ENCODE measurements at regions not wholly inside any gene's neighbourhood (a gene's known extent, or its start where the extent isn't known, plus 50 kb on each side); places are given as distances from the start of the nearest gene placed in this dataset.
"Not testable (repeated sequence)": the region's sequence is repeated elsewhere in the genome, so short reads cannot be mapped to it uniquely, and the experiment has no call there.

DNA sequence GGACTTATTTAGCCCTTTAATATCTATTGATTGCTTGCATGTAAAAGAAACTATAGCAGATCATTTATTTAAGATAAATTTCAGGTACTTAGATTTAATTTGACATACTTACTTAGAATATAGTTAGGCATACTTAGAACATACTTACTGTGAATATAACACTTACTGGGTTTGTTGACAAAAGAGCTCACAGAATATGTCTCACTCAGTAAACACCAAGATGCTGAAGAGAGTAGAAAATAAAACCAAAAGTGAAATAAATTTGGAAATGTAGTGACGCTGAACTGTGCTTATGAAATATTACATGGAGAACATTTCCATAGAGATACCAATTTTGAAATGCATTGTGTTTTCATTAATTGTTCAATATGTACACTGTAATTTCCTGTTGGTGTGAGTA is 615.4 kb upstream of the MAN1A1 start:
- DNase-seq (ENCODE audit: low read depth in 2 of 2): no peak

DNA sequence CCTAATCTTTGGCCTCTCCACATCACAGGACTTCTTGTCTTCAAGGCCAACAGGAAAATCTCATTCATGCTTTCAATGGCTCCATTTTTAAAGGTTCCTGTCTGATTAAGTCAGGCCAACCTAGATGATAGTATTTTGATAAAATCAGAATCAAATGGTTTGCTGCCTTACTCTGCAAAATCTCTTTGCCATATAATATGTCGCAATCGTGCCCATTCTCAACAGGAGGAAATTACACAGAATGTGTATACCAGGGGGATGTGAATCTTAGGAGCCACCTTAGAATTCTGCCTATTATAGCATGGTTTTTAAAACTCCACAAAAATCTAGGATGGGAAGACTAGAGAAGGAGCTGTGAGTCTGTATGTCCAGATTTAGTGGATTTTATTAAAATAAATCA is 612.9 kb upstream of the MAN1A1 start:
- no peak for DNase-seq (ENCODE audit: low read depth in 2 of 2)

- DNase-seq (ENCODE audit: low read depth in 2 of 2): peak in 1 of 2 donors; percentile 16
Observed at GRCh38 chr6:119961450-119961849, 611.9 kb upstream of the MAN1A1 start.

DNA sequence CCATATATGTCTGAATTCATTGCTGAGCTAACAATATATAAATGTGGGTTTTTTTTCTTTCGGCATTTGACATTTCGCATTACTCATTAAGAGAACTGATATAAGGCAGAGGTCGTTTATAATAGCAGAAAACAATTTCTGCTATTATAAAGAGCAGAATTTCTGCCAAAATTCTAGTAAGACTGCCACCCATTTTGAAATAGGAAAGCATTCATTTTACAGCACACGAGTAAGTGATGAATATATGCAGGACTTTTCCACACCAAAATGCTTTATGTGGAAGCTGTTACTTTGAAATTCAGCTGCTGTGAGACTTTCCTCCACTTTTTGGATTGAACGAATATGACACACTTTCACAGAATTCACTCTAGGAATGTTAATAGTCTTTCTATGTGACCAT is 610.9 kb upstream of the MAN1A1 start:
- DNase-seq (ENCODE audit: low read depth in 2 of 2): no peak

DNA sequence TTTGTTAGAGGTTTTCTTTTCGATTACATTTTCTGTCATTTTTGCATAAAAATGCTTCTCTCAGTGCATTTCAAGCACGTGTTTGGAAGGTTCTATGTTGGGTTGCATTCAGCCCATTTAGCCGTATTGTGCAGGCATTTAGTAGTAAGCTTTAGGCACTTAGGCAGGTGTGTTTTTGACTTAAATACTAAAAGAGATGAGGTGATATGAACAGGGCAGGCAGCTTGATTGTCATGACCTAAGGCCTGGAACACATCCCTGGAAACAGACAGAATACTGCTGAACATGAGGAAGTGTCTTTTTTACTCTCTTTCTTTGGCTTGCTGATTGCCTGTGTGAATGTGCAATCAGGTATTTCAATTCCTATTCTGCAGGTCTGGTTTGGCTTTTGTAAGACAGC is 610.5 kb upstream of the MAN1A1 start:
- no peak for DNase-seq (ENCODE audit: low read depth in 2 of 2)

- no peak for DNase-seq (ENCODE audit: low read depth in 2 of 2)
Observed at GRCh38 chr6:119957195-119957594, 607.6 kb upstream of the MAN1A1 start.

GRCh38 chr6:119952696-119953095 is 603.1 kb upstream of the MAN1A1 start:
- DNase-seq (ENCODE audit: low read depth in 2 of 2): no peak

DNA sequence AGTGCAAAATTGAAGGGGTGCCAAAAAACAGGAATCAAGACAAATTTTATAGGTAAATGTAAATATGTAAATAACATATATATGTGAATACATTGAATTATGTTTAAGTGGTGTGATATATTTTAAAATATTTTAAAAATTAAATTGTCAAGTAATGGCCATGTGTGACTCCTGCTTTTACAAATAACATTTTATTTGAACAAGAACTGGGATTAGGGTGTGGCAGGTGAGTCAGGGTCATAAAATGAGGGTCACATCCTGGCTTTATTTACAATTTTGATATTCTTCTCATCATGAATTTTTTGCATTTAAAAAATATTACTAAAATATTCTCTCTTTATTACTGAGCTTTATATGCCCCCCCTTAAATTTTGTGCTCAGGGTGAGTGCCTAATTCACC is 601.1 kb upstream of the MAN1A1 start:
- DNase-seq (ENCODE audit: low read depth in 2 of 2): no peak

DNA sequence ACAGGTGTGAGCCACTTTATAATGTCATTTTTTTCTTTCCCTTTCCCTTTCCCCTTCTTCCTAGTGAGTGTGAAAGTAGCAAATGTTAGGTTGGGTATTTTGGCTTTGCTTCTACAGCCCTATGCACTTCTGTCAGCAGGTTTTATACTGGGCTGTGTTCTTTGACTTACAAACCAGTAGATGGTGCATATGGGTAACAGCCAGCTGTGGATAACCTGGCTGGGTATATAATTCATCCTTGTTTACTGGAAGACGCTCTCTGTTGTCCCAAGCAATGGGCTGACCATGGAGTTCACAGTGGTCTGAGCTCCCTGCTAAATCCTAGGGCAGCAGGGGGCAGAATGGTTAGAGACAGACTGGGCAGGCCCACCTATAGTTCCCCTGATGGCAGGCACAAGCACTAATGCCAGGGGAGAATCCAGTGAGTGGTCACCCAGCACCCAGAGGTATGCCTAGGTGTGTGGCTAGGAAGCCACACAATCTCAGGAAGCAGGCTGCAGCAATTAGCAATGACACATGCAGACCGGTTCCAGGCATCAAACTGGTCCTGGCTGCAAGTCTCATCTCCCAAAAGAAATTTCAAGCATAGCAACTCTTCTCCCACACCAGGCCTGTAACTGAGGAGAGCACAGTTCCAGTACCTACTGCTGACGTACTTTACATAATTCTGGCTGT is 592.7 kb upstream of the MAN1A1 start:
- DNase-seq (ENCODE audit: low read depth in 2 of 2): no peak

GRCh38 chr6:119938752-119939151 is 589.2 kb upstream of the MAN1A1 start:
- no peak for DNase-seq (ENCODE audit: low read depth in 2 of 2)

DNA sequence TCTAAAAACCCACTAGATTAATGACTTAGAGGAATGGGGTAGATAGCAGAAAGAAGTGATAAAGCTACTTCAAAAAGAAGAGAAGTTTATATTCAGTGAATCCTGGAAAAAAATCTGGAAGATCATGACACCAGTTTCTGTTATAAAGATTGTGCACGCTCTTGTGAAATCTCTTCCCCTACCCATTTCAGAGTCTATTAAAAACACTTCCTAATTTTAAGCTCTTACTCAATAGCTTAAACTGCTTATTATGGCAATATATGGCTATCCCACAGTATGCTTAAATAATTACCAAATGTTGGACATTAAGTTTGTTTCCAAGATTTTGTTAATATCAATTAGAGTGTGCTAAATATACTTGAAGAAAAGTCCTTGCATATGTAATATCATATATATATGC is 585.3 kb upstream of the MAN1A1 start:
- no peak for DNase-seq (ENCODE audit: low read depth in 2 of 2)

DNA sequence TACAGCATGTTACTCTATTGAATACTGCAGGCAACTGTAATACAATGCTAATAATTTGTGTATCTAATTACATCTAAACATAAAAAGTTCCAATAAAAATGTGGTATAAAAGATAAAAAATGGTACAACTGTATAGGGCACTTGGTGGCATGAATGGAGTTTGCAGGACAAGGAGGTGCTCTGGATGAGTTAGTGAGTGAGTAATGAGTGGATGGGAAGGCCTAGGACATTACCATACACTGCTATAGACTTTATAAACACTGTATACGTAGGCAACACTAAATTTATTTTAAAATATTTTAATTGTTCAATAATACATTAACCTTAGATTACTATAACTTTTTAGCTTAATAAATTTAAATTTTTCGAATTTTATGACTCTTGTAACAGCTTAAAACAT is 579.6 kb upstream of the MAN1A1 start:
- no peak for DNase-seq (ENCODE audit: low read depth in 2 of 2)

- DNase-seq (ENCODE audit: low read depth in 2 of 2): not testable (repeated sequence)
Observed at GRCh38 chr6:119924888-119925287, 575.3 kb upstream of the MAN1A1 start.

- DNase-seq (ENCODE audit: low read depth in 2 of 2): no peak
Observed at GRCh38 chr6:119922814-119923213, 573.3 kb upstream of the MAN1A1 start.

DNA sequence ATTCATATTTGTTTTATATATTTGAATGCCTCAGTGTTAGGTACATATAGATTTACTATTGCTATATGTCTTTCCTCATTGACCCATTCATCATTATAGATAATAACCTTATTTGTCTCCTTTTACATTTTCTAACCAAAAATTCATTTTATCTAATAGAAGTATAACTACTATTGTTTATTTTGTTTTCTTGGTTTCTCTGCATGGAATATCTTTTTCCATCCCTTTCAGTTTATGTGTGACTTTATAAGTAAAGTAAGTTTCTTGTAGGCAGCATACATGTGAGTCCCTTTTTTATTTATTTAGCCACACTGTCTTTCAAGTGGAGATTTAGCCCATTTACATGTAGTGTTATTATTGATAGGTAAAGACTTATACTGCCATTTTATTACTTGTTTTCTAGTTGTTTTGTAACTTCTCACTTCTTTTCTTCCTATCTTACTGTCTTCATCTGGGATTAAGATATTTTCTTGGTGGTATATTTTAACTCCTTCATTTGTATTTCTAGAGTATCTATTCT is 572.0 kb upstream of the MAN1A1 start:
- DNase-seq (ENCODE audit: low read depth in 2 of 2): no peak

- no peak for DNase-seq (ENCODE audit: low read depth in 2 of 2)
Observed at GRCh38 chr6:119917186-119917585, 567.6 kb upstream of the MAN1A1 start.

DNA sequence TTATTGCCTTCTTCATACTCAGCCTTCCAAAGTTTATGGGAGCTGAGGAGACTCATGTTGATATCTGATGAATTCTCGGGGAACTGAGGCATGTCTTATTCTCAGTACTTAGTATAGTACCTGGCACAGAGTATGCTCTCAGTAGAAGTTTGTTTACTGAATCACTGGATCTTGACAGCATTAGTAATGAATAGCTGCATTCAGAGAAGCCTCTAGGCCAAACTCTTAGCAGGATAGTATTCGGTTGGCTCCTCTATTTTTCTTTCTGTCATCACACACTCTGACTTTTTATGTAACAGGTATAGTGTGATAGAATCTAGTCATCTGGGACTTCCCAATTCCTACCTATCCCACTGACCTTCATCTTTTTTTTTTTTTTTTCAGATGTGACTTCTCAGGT is 566.4 kb upstream of the MAN1A1 start:
- no peak for DNase-seq (ENCODE audit: low read depth in 2 of 2)

- no peak for DNase-seq (ENCODE audit: low read depth in 2 of 2)
Observed at GRCh38 chr6:119908157-119908556, 558.6 kb upstream of the MAN1A1 start.

DNA sequence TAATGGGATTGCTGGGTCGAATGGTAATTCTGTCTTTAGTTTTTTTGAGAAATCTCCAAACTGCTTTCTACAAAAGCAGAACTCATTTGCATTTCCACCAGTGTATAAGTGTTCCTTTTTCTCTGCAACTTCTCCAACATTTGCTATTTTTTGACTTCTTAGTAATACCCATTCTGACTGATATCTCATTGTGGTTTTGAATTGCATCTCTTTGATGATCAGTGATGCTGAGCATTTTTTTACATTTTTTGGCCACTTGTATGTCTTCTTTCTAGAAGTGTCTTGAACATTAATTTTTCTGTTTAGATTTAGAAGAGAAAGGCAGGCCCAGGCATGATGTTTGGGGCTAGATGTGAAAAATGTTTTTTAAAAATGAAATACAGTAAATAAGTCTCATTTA is 553.1 kb upstream of the MAN1A1 start:
- DNase-seq (ENCODE audit: low read depth in 2 of 2): no peak

- DNase-seq (ENCODE audit: low read depth in 2 of 2): no peak
Observed at GRCh38 chr6:119896806-119897205, 547.2 kb upstream of the MAN1A1 start.

- DNase-seq (ENCODE audit: low read depth in 2 of 2): no peak
Observed at GRCh38 chr6:119895626-119896025, 546.1 kb upstream of the MAN1A1 start.

DNA sequence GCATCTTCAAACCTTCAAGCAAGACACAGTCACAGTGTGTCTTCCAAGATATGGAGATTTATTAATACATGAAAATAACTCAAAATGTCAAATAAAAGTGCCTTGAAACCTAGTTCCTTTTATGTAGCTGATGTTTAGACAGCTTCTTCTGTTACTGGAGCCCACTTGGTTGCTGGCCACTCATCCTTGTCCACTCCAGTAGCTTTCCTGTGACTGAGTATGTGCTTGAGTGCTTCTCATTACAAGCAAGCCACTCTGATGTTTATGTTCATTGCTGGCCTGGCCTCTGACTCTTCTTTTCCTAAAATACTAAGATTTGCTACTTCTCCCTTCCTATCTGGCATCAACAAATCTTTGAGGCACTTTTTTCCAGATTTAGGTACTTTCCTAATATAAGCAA is 545.2 kb upstream of the MAN1A1 start:
- no peak for DNase-seq (ENCODE audit: low read depth in 2 of 2)

DNA sequence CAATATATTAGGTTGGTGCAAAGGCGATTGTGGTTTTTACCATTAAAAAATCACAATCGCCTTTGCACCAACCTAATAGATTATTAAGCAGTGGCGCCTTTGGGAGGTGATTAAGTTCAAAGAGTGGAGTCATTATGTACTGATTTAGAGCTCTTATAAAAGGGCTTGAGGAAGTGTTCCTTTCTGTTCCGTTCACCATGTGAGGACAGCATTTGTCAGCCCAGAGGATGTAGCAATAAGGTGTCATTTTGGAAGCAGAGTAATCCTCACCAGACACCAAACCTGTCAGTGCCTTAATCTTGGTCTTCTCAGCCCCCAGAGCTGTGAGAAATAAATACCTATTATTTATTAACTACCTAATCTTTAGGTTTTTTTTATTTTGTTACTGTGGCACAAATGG is 542.1 kb upstream of the MAN1A1 start:
- no peak for DNase-seq (ENCODE audit: low read depth in 2 of 2)

GRCh38 chr6:119891206-119891605 is 541.6 kb upstream of the MAN1A1 start:
- no peak for DNase-seq (ENCODE audit: low read depth in 2 of 2)
